ENCODE measurements at regions not wholly inside any gene's neighbourhood (a gene's known extent, or its start where the extent isn't known, plus 50 kb on each side); places are given as distances from the start of the nearest gene placed in this dataset.

DNA sequence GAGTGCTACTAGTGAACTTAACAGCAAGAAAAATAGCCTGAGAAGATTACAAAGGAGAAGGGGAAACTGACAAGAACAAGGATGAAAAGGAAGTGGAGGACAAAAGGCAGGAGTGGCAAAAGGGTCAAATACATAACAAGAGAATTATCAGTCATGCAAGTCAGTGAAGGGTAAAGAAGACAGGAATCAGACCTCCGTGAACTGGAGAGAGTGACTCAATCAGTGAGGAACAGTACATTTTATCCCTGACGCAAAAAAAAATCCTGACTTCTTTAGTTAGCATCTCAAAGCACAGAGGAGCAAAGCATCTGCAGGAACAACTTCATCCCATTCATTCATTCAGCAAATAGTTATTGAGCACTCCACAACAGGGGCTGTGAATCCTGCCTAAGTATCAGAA, 97.8 kb downstream of the SST start:
- TF ChIP-seq POLR2AphosphoS5 (IDR thresholded peaks at IDR 0.05; ENCODE audit: insufficient read depth, low read depth, low read length) (no peak), CTCF (IDR thresholded peaks at IDR 0.05; ENCODE audit: extremely low read depth in 1 of 2, insufficient read depth in 1 of 2, low read depth in 1 of 2, low read length in 2 of 2) (no peak), EZH2 (IDR thresholded peaks at IDR 0.05; ENCODE audit: borderline replicate concordance, low read depth, low read length, severe bottlenecking) (no peak)
